NCI-H2196 (cell line): ENCODE measurements at regions not wholly inside any gene's neighbourhood (a gene's known extent, or its start where the extent isn't known, plus 50 kb on each side); places are given as distances from the start of the nearest gene placed in this dataset.
A peak's percentile ranks its signal among the peaks of the same experiment; 100 is the strongest.
"Not testable (repeated sequence)": the region's sequence is repeated elsewhere in the genome, so short reads cannot be mapped to it uniquely, and the experiment has no call there.

Experiments
- DNase-seq: peaks from one replicate; lab custom pipeline; 2025; ENCODE audit not compliant: unreplicated experiment; lab: John Stamatoyannopoulos, UW

DNA sequence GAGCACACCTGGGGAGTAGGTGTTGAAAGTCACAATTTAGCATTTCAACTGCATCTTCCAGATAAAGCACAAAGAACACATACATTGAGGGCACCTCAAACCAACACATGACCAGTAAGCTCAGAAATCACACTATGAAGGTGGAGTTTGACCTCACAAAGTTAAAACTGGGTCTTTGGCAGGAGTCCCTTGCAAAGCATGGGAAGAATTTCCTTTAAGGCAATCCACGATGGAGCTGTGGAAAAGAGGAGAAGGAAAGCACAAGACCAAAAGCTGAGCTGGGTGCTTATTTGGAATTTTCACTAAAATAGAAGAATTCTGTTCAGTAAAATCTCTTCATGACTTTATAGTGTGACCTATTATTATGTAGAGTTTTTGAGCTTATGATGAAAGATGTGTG is 212.9 kb upstream of the APCDD1 start:
- DNase-seq: no peak

DNA sequence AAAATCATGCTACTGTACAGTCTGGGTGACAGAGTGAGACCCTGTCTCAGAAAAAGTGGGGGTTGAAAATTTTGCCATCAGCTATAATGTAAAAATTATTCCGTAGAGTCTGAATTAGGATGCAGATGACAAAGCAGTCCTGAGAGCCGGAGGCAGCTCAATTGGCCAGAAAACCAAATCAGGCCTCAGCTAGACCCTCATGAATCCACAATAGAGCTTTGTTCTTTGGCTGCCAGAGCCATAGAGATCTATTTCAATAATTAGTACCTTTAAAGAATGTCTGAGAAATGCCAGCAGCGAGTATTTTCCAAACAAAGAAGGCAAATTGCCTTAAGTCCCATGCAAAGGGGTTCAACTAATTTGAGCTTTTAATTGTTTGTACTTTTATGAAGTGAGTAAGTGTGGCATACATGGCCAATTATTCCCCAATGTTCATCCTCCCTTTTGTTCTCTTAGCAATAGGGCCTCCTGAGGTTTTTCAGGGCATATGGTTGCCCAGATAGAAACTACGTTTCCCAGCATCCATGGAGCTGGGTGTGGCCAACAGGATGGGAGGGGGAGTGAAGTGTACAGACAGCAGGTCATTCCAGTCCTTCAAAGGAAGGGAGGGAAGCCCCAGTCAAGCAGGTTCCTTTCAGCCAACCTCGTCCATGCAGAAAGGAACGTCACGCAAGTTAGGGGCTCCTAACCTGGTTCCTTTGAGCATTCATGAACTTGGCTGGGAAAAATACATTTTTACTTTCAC is 211.3 kb upstream of the APCDD1 start:
- DNase-seq: no peak

DNA sequence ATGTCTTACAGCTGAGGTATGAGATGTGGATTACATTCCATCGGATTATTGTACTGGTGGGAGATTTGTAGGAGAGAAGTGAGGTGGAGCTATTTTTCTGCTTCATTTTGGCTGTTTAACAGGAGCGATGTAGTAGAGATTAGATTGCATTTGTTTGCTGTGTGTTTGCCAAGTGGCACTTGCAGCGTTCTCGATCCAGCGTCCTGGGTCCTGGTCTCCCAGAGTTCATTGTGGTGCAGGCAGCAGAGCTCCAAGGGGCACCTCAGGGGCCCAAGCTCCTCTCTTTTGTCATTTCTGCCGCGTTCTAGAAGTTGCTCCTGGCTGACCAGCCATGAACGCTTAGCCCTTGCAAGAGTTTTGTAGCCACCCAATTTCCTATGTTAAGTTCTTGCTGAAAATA is 210.1 kb upstream of the APCDD1 start:
- peak; percentile 18 for DNase-seq

DNA sequence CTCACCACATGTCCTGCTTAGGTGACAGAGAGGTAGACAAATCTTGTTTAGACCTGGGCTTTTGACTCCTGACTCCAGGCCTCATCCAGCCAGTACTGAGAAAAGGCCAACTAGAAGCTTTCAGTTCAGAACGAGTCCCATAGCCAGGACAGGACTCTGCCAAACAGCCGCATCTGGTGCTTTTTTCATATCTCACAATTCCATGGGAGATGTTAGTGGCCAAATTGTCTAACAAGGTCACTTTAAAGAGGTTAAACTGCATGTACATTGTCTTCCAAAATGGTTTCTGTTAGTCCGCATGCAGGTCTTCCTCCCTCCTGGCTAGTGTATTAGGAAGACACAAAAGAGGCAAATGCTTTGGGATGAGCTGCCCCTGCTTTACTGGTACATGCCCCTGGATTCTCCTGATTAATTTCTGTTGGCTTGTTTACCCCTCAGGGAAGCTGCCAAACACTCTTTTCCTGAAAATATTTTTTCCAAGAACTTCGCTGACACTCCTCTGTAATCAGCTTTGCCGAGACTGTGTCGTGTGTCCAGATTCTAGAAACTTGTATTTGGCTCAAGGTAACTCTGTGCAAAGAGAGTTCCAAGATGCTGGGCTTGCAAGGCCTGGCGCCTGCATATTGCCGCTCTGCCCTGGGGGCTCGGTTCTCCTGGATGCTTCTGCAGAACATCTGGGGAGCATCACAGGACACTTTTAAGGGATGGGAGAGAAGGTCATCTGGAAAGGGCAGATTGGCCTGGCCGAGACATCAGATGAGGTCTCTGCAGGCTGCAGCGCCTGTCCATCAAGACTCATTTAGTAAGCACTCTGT is 209.2 kb upstream of the APCDD1 start:
- no peak for DNase-seq

DNA sequence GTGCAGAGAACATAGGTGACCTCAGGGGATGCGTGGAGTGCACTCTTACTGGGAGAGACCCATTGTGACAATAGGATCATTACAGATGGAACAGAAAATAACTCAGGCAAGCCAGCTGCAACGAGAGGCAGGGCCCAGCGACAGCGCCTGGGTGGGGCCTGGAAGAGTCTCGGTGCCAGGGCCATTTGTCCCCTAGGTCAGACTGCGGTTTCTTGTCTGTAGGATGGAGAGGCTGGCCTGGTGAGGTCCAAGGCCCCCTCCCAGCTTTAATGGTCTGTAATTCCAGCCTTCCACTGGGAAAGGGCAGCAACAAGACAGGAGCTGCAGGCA is 208.6 kb upstream of the APCDD1 start:
- no peak for DNase-seq

DNA sequence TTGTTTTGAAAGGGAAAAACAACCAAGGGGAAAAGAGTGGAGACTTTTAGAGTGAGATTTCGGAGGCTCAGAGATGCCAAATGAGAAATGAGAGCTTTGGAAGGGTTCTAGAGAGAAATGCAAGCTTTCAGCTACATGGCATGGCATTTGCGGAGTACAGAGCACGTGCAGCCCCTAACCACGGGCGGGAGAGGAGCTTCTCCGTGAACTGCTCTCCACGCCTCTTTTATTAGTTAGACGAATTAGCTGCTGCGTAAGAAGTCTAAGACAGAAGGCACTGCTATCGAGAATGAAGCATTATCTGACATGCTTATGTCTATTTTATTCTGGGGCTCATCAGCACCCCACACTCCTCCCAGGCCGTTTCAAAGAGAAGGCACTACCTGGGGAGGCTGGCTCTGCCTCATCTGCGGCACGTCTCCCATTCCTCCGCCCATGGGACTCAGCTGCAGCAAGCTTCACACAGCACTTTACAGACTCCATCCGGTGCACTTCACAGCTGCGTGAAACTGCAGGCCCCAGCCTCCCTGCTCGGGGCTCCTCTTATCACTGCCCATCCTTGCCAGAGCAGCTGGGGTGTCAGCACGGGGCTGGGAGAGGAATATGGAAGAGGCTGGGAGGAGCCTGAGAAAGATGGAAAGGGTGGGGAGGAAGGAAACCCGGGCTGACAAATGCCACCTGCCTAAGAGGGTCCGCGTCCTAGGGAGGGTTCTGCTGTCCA is 207.3 kb upstream of the APCDD1 start:
- no peak for DNase-seq

DNA sequence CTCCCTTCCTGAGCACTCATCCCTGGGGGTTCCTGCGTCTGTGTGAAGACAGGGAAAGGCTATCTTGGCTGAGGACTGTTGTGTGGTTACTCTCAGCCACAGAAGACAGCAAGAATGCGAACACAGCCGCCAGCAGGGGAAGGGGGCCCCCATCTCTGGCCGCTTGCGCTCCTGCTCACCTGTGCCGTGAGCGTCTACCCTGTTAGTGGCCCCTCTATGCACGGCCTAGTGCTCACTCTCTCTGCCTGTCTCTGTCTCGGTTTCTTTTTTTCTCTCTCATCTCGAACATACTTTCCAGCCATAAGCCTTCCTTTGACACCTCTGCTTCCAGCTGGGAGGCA is 206.7 kb upstream of the APCDD1 start:
- DNase-seq: no peak

DNA sequence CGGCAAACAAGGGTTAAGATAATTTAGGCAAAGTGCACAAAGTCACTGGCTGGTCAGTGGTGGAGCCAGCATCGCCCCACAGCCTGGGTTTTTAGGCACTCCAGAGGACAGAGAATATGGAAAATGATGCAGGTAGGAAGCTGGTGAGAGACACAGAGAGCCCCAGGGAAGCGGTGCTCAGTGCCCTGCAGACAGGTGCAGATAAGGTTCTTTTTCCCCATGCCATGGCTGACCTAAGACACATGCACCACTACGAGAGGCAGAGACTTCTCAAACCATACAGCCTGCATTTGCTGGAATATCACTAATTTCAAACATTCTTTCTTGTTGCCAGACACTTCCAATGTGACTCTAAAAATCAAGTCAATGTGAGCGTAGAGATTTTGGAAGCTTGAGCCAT is 205.7 kb upstream of the APCDD1 start:
- DNase-seq: no peak

DNA sequence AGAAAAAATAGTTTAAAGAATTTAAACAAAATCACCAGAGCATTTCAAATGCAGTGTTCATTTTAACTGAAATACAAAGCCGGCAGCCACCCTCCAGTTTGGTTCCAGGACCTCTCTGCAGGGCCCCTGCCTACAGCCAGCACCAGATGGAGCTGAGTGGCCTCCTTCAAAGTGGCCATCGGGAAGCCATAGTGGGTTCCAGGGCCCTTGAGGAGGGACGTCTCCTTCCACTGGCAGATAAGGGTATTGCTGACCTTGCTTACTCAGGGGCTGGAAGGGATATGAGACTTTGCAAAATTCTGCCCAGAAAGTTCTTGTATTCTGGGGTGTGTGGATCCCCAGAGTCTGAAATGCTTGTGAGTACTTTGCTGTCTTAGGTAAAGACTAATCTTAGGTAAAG is 205.2 kb upstream of the APCDD1 start:
- DNase-seq: no peak

DNA sequence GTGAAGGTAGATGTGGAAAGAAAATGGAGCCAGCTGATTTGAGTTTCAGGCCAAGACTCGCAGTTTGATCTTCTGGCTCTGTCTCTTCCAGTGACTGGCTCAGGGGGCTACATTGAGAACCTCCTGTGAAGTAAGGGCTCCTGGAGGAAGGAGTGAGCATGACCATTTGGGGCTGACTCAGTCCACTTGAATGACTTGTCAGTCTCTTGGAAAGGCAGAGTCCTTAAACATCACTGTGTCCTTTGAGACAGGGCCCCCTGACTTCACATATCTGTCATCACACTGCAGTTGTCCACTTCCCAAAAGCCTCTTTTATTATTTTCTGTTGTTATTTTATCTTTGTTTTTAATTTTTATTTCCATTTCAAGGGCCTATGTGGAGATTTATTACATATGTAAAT is 204.6 kb upstream of the APCDD1 start:
- no peak for DNase-seq

DNA sequence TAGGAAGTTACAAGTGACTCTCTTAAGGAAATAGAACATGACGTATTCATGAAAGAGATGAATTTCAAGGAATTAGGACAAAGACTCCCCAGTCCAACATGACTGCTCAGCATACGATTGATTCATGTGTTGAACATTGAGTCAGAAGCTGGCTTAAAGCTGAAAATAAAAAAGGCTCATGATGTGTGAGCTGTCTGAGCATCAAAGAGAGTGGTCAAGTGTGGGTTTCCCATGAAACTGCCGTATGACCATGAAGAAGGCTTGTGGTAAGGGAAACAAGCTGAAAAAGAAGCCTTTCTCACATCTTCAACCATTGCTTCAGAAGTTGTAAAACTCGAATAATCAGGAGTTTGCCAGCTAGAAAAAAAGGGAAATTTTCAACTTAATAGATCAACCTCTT is 201.9 kb upstream of the APCDD1 start:
- no peak for DNase-seq

DNA sequence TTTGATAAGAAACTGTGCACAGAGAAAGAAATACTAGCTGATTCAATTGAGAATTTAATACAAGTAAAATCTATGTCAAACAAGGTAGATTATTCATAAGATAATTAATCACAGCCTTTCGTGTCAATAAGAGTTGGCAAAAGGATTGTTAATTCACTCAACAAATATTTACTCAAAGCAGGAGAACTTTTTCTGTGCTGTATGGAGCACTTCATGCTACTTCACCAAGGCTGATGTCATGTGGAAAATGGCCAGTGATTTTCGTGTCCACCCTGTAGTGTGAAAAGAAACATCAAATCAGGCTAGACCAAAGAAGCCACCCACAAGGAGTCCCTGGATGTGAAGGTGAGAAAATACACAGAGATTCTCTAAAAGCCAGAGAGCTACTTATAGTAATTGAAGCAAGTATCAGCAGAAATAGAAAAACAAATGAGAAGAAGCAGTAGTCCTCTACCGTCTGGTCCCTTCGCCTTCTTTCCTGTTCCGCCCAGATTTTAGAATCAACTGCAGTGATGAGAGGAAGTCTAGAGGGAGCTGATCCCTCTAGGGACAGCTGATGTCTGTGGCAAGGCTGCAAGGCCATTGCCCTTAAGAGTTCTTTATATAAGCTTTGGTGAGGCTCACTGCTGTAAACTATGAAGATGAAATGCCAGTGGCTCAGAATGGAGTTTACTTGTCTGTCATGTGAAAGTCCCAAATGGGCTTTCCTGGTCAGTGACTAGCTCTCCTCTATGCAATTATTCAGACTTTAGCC is 201.3 kb upstream of the APCDD1 start:
- no peak for DNase-seq

DNA sequence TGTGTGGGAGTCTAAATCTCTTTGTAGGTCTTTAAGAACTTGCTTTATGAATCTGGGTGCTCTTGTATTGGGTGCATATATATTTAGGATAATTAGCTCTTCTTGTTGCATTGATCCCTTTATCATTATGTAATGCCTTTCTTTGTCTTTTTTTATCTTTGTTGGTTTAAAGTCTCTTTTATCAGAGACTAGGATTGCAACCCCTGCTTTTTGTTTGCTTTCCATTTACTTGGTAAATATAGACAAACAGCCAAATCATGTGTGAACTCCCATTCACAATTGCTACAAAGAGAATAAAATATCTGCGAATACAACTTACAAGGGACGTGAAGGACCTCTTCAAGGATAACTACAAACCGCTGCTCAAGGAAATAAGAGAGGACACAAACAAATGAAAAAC is 198.2 kb upstream of the APCDD1 start:
- DNase-seq: not testable (repeated sequence)

DNA sequence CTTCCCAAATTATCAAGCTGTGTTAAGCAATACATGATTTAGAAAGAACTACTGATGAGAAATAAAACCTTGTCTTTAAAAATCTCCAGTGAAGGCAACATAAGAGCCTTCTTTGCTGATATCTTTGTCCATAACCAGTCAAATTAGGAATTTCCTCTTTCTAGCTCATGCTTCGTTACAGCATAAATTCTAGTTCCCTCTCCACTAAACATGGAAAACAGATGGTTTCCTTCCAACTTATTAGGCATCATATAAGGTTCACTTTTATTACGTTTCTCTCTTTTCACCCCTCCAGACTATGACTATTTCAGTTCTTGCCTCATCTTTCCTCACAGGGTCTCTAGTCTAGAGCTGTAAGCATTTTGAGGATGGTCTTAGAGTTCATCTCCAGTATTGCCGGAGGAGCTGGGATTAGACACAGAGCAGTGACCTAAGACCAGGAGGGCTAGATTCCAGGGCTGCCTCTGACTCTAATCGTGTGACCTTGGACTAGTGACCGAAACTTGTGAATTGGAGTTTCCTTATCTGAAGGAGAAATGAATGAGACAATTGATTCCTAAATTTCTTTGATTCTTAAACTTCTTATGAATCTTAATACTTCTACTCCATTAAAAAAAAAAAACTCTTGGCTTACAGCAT is 195.5 kb upstream of the APCDD1 start:
- no peak for DNase-seq

DNA sequence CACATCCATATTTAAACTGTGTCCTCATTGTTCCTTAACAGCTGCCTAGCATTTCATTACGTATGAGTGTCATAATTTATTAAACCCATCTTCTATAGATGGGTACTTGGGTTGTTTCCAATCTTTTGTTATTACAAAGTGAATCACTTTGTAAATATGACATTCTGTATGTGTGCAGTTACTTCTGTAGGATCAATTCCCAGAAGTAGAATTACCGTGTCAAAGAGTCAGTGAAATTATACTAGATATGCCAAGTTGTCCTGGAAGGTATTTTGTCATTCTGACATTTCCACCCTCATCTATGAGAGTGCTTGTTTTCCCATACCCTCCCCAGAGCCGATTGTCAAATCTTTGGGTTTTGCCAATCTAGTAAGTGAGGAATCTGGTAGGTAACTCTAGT is 194.5 kb upstream of the APCDD1 start:
- DNase-seq: no peak

DNA sequence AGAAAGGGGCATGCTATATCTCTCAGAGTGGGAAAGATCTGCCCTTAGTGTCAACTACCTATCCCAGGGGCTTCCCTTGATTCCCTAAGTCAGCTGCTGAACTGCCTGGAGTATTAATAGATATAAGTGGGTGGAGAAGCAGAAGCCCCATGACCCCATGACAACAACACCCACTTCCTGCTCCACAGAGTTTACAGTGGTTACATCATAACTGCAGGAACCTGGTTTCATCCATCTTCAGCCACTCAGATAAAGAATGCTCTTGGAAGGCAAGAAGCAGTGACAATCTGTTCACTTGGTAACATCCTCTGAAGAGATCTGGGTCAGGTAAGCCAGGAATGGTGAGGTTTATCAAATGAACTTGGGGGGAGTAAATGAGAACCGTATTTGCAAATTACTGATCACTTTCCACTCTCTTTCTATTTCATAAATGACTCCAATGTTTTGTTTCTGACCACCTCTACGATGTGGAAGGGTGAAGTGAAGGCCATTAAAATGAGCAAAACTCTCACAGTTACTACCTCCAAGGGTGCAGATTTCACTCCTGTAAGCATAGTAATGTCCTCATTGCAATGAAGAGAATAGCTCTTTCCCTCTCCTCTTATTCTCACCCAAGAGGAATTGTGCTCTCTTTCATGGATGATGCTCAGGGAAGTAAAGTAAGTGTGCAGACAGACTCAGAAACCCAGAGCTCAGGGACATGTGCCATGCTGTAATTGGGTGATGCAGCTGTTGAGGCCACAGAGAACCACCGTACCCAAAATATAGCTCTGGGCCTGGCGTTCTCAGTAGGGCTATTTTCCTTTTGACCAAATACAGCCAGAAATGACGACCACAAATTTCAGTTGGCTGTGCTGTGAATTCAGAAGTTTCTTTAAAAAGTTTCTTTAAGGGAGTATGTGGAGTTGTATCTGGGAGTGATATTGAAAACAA is 192.8 kb upstream of the APCDD1 start:
- DNase-seq: no peak

DNA sequence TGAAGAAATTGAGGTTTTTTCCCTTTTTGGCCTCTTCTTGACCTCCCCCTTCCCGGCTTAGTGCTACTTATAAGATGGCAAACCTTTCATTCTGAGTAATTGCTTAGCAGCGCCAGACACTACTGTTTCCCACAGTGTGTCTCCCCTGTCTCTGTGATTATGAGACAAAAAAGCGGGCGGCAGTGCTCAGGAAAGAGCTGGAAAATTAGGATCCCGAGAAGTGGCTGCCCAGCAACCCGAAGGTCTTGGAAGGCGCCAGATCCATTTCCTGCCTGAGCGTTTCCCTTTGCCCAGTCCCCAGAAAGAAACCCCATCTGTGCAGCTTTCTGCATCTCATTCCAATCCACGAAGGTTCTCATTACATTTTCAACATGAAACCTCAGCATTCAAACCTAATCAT is 191.9 kb upstream of the APCDD1 start:
- DNase-seq: no peak

DNA sequence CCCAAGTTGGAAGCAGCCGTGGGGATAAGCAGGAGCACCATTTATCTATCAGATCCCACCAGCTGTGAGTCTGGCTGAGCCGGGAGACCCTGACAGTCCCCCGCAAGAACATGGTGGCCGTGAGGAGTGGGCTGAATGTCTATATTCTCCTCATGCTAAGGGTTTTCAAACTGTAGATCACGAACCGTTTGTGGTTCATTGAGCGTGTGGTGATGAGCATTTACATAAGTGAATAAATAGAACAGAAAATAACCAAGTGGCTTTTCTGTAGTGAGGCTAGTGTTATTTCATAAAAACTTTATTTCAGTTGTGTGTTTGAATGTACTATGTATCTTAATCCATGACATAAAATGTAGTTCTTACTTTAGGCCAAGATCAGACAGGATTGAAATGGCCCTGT is 190.2 kb upstream of the APCDD1 start:
- no peak for DNase-seq

DNA sequence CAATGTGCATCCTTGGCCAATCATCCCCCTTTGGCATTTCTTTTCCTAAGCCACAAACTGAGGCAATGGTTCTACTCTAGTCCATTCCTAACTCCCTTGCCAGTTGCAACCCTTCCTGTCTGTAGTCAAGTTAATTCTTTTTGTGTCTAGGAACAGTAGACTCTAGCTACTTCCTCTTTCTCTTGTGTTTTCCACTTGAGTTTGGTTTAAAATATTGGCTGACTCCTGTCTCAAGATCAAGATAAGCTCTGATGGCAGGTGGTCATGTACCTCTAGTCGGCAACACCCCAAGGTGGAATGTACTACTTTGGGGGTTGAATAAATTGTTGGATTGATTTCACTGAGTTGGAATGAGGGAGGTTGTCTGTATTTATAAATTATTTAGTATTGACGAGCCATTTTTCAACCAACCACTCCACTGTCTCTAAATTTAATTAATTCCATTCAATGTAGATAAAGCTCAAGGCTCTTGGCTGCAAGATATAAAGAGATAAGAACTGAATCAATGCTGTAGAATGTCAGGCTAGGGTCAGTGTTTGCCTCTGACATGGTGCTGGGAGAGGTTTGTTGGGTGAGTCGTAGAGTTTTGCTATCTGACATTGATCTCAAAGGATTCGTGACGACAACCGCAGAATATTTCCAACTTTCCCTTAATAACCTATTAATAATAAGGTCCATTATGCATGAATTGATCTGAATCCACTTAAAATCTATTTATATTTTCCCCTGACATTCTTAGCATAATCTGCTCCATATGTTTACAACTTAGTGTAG is 188.7 kb upstream of the APCDD1 start:
- DNase-seq: no peak

DNA sequence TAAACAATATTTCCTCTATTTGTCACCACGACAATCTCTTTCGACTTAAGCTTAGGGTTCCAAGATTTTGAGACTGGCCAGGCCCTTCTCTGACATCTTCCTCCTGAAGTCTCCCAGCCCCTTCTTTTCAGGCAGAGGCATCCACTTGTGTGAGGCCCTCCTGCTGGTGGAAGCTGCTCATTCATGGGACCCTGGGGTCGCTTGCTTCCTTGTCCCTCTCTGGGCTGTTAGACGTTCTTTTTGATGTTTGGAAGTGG is 188.2 kb upstream of the APCDD1 start:
- DNase-seq: no peak
